Duodenal mucosa (tissue), 2 donors: ENCODE measurements at regions not wholly inside any gene's neighbourhood (a gene's known extent, or its start where the extent isn't known, plus 50 kb on each side); places are given as distances from the start of the nearest gene placed in this dataset.

ENCODE experiments used
- H3K27ac ChIP-seq: one replicate; pipeline ENCODE4 v1.7.0; 2013; ENCODE audit warnings: low read depth, low read length
- H3K27me3 ChIP-seq, 2 donors: one replicate each; pipeline ENCODE4 v1.7.0; 2013; ENCODE audit warnings: low read length in 2 of 2, control low read depth in 1 of 2; ENCODE audit not compliant: insufficient read depth in 2 of 2, control insufficient read depth in 1 of 2
- H3K36me3 ChIP-seq, 2 donors: one replicate each; pipeline ENCODE4 v1.7.0; 2013; ENCODE audit warnings: low read length in 2 of 2, control low read depth in 1 of 2; ENCODE audit not compliant: insufficient read depth in 2 of 2, control insufficient read depth in 1 of 2
- H3K4me1 ChIP-seq, 2 donors: one replicate each; pipeline ENCODE4 v1.7.0; 2013; ENCODE audit warnings: low read length in 2 of 2, control low read depth in 1 of 2; ENCODE audit not compliant: insufficient read depth in 2 of 2, control insufficient read depth in 1 of 2
- H3K4me3 ChIP-seq, 2 donors: one replicate each; pipeline ENCODE4 v1.7.0; 2013; ENCODE audit warnings: low read length in 2 of 2, low read depth in 1 of 2
- H3K9ac ChIP-seq, 2 donors: one replicate each; pipeline ENCODE4 v1.7.0; 2013; ENCODE audit warnings: low read length in 2 of 2, low read depth in 1 of 2
- H3K9me3 ChIP-seq, 2 donors: one replicate each; pipeline ENCODE4 v1.7.0; 2013; ENCODE audit warnings: low read length in 2 of 2, control low read depth in 1 of 2; ENCODE audit not compliant: control insufficient read depth in 1 of 2

- Histone ChIP-seq H3K9ac (no peak overlapping the region), H3K9me3 (peaks cover 9 to 11% of the 10 kb centered on the region in 2 donors), H3K4me3 (no peak overlapping the region), H3K36me3 (no peaks in the 10 kb centered on the region), H3K27ac (no peak overlapping the region), H3K27me3 (no peaks in the 10 kb centered on the region), H3K4me1 (no peaks in the 10 kb centered on the region)
Observed at GRCh38 chr3:86605166-86605565, 385.8 kb downstream of the VGLL3 start.

- Histone ChIP-seq H3K4me3 (no peak overlapping the region), H3K9ac (no peak overlapping the region), H3K36me3 (no peaks in the 10 kb centered on the region), H3K9me3 (peaks cover 0 to 3% of the 10 kb centered on the region in 2 donors), H3K4me1 (no peaks in the 10 kb centered on the region), H3K27me3 (no peaks in the 10 kb centered on the region), H3K27ac (no peak overlapping the region)
Observed at GRCh38 chr3:86595696-86596095, 395.3 kb downstream of the VGLL3 start.

GRCh38 chr3:86594838-86595237 lies 396.1 kb downstream of the VGLL3 start:
- Histone ChIP-seq H3K27ac (no peak overlapping the region), H3K4me1 (no peaks in the 10 kb centered on the region), H3K36me3 (no peaks in the 10 kb centered on the region), H3K9ac (no peak overlapping the region), H3K9me3 (no peaks in the 10 kb centered on the region), H3K4me3 (no peak overlapping the region), H3K27me3 (no peaks in the 10 kb centered on the region)

- Histone ChIP-seq H3K4me1 (no peaks in the 10 kb centered on the region), H3K9me3 (peaks cover 4 to 11% of the 10 kb centered on the region in 2 donors), H3K27ac (no peak overlapping the region), H3K27me3 (no peaks in the 10 kb centered on the region), H3K36me3 (no peaks in the 10 kb centered on the region), H3K4me3 (no peak overlapping the region), H3K9ac (no peak overlapping the region)
Observed at GRCh38 chr3:86578071-86578470, 412.9 kb downstream of the VGLL3 start.

GRCh38 chr3:86563400-86563970 lies 427.5 kb downstream of the VGLL3 start:
- no peaks in the 10 kb centered on the region for H3K27me3 ChIP-seq

GRCh38 chr3:86562090-86562489 lies 428.9 kb downstream of the VGLL3 start:
- no peak overlapping the region for H3K27ac ChIP-seq
- no peak overlapping the region for H3K4me3 ChIP-seq
- H3K27me3 ChIP-seq = no peaks in the 10 kb centered on the region
- H3K4me1 ChIP-seq = no peaks in the 10 kb centered on the region
- H3K9me3 ChIP-seq = no peaks in the 10 kb centered on the region
- H3K9ac ChIP-seq = no peak overlapping the region
- no peaks in the 10 kb centered on the region for H3K36me3 ChIP-seq

More at GRCh38 chr3:86563400-86563970, 427.5 kb downstream of the VGLL3 start:
- no peak overlapping the region for H3K27ac ChIP-seq
- no peak overlapping the region for H3K9ac ChIP-seq
- H3K4me1 ChIP-seq = no peaks in the 10 kb centered on the region
- no peaks in the 10 kb centered on the region for H3K9me3 ChIP-seq
- H3K4me3 ChIP-seq = no peak overlapping the region
- H3K36me3 ChIP-seq = no peaks in the 10 kb centered on the region

GRCh38 chr3:86561215-86561614 lies 429.7 kb downstream of the VGLL3 start:
- H3K4me3 ChIP-seq = no peak overlapping the region
- no peaks in the 10 kb centered on the region for H3K4me1 ChIP-seq
- H3K27me3 ChIP-seq = no peaks in the 10 kb centered on the region
- no peaks in the 10 kb centered on the region for H3K9me3 ChIP-seq
- H3K36me3 ChIP-seq = no peaks in the 10 kb centered on the region
- no peak overlapping the region for H3K9ac ChIP-seq
- no peak overlapping the region for H3K27ac ChIP-seq

- Histone ChIP-seq H3K9ac (no peak overlapping the region), H3K9me3 (peaks cover 0 to under 1% of the 10 kb centered on the region in 2 donors), H3K27me3 (no peaks in the 10 kb centered on the region), H3K4me1 (no peaks in the 10 kb centered on the region), H3K27ac (no peak overlapping the region), H3K4me3 (no peak overlapping the region), H3K36me3 (no peaks in the 10 kb centered on the region)
Observed at GRCh38 chr3:86554383-86554782, 436.6 kb downstream of the VGLL3 start.

- Histone ChIP-seq H3K27me3 (no peaks in the 10 kb centered on the region), H3K27ac (no peak overlapping the region), H3K9ac (no peak overlapping the region), H3K4me3 (no peak overlapping the region), H3K36me3 (no peaks in the 10 kb centered on the region), H3K9me3 (peaks cover 0 to 1% of the 10 kb centered on the region in 2 donors), H3K4me1 (no peaks in the 10 kb centered on the region)
Observed at GRCh38 chr3:86547692-86548091, 443.3 kb downstream of the VGLL3 start.

GRCh38 chr3:86537171-86537570 lies 453.8 kb downstream of the VGLL3 start:
- no peak overlapping the region for H3K9ac ChIP-seq
- no peak overlapping the region for H3K4me3 ChIP-seq

GRCh38 chr3:86519819-86520218 lies 471.1 kb downstream of the VGLL3 start:
- Histone ChIP-seq H3K4me1 (no peaks in the 10 kb centered on the region), H3K4me3 (no peak overlapping the region), H3K9me3 (peaks cover 0 to 4% of the 10 kb centered on the region in 2 donors), H3K36me3 (no peaks in the 10 kb centered on the region), H3K27me3 (no peaks in the 10 kb centered on the region), H3K9ac (no peak overlapping the region), H3K27ac (no peak overlapping the region)

More at GRCh38 chr3:86537171-86537570, 453.8 kb downstream of the VGLL3 start:
- Histone ChIP-seq H3K9me3 (peaks cover 0 to 8% of the 10 kb centered on the region in 2 donors), H3K27me3 (no peaks in the 10 kb centered on the region), H3K4me1 (no peaks in the 10 kb centered on the region), H3K36me3 (no peaks in the 10 kb centered on the region), H3K27ac (no peak overlapping the region)
